ENCODE measurements at regions not wholly inside any gene's neighbourhood (a gene's known extent, or its start where the extent isn't known, plus 50 kb on each side); places are given as distances from the start of the nearest gene placed in this dataset.

DNA sequence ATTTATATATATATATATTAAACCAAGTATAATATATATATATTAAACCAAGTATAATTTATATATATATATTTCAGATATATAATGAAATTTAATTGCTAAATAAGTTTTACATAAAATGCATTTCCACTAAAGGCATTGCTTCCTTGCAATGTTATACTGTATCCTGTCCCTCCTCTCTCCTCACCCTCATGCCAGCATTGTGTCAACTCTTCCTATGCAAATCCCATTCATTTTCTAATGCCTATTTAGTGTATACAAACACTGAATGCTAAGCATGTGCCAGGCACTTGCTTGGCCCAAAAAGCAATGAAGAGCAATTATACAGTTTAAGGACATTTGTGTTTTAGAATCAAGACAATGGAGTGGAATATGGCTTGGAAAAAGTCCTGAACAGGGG, 71.7 kb upstream of the PRMT6 start:
- Histone ChIP-seq H3K27me3 (ENCODE audit: low read depth) (no peaks in the 10 kb centered on the region), H3K36me3 (no peaks in the 10 kb centered on the region), H3K9me3 (replicated peaks) (no peaks in the 10 kb centered on the region), H3K4me1 (no peaks in the 10 kb centered on the region), H3K27ac (replicated peaks) (no peak overlapping the region), H3K4me3 (no peak overlapping the region)
- no peak for DNase-seq
- intact Hi-C loops (cut with micrococcal nuclease): no loop called here
- no peak for TF ChIP-seq CTCF (IDR thresholded peaks at IDR 0.05; ENCODE audit: borderline replicate concordance)

DNA sequence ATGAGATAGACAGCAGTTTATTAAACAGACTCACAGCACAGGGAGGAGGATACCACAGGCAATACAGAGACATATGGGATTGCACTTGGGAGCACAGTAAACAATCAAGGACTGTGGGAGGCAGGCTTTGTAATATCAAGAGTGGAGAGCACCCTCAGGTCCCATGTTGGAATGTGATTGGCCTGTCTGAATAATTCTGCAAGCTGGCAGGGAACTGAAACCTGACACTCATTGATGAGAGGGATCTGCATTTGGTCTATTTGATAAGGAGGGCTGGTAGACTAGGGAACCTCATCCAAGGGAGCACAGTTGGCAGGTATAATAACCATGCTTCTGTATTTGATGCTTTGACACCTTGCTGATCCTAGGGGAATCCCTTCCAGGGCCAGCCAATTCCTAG, 69.9 kb upstream of the PRMT6 start:
- DNase-seq: no peak
- Histone ChIP-seq H3K9me3 (replicated peaks) (no peaks in the 10 kb centered on the region), H3K27ac (replicated peaks) (no peak overlapping the region), H3K4me3 (no peak overlapping the region), H3K27me3 (ENCODE audit: low read depth) (no peaks in the 10 kb centered on the region), H3K36me3 (no peaks in the 10 kb centered on the region), H3K4me1 (no peaks in the 10 kb centered on the region)
- TF ChIP-seq CTCF (IDR thresholded peaks at IDR 0.05; ENCODE audit: borderline replicate concordance): no peak
- intact Hi-C loops (cut with micrococcal nuclease): no loop called here

DNA sequence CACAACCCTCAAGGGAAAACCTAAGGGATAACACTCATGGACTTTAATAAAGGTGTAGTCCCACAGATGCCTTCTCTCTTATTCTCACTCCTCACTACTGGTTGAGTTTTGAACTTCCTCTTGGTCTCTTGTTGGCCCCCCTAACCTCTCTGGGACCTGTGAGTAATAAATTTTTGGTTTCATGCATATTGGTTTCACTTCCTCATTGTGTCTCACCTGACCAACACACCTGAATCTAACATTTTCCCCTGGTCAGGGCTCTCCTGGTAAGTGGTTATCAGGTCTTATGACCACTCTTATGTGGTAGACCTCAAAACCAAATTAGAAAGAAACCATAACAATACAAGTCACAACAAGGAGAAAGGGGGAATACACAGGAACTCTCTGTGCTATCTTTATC, 60.5 kb upstream of the PRMT6 start:
- intact Hi-C loops (cut with micrococcal nuclease): no loop called here
- H3K9me3 ChIP-seq (replicated peaks): peaks cover 12% of the 10 kb centered on the region
- no peak overlapping the region for H3K4me3 ChIP-seq
- no peak for DNase-seq
- peaks cover 10% of the 10 kb centered on the region for H3K27me3 ChIP-seq (ENCODE audit: low read depth)
- H3K27ac ChIP-seq (replicated peaks): no peak overlapping the region
- TF ChIP-seq CTCF (IDR thresholded peaks at IDR 0.05; ENCODE audit: borderline replicate concordance): no peak
- H3K36me3 ChIP-seq: no peaks in the 10 kb centered on the region
- no peaks in the 10 kb centered on the region for H3K4me1 ChIP-seq

GRCh38 chr1:106998431-106999002, 58.0 kb upstream of the PRMT6 start:
- DNase-seq: no peak
- H3K27ac ChIP-seq (replicated peaks): no peak overlapping the region
- intact Hi-C loops (cut with micrococcal nuclease): no loop called here
- H3K9me3 ChIP-seq (replicated peaks): peaks cover 12% of the 10 kb centered on the region
- H3K27me3 ChIP-seq (ENCODE audit: low read depth): peaks cover 10% of the 10 kb centered on the region
- H3K4me3 ChIP-seq: no peak overlapping the region
- no peaks in the 10 kb centered on the region for H3K4me1 ChIP-seq
- H3K36me3 ChIP-seq: no peaks in the 10 kb centered on the region
- no peak for TF ChIP-seq CTCF (IDR thresholded peaks at IDR 0.05; ENCODE audit: borderline replicate concordance)

DNA sequence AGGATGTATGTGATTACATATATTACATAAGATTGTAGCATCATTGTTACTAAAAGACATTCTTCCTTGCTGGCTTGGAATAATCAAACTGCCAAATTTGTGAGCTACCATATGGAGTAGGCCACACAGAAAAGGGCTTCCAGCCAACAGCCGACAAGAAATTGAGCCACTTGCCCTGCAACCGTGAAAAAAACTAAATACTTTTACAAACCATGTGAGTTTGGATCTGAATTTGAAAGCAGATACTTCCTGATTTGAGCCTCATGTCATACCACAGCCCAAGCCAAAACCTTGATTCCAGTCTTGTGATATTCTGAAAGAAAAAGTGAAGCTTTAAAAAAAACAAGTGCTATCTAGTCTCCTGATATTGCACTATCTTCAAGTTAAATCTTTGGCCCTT, 55.6 kb upstream of the PRMT6 start:
- Histone ChIP-seq H3K27ac (replicated peaks) (no peak overlapping the region), H3K9me3 (replicated peaks) (peaks cover 9% of the 10 kb centered on the region), H3K4me1 (no peaks in the 10 kb centered on the region), H3K27me3 (ENCODE audit: low read depth) (peaks cover 10% of the 10 kb centered on the region), H3K36me3 (no peaks in the 10 kb centered on the region), H3K4me3 (no peak overlapping the region)
- no peak for DNase-seq
- no peak for TF ChIP-seq CTCF (IDR thresholded peaks at IDR 0.05; ENCODE audit: borderline replicate concordance)
- intact Hi-C loops (cut with micrococcal nuclease): no loop called here

Measured in left ventricle myocardium inferior (tissue), 1 donor.